LNCAP (cell line): ENCODE measurements at regions not wholly inside any gene's neighbourhood (a gene's known extent, or its start where the extent isn't known, plus 50 kb on each side); places are given as distances from the start of the nearest gene placed in this dataset.

ENCODE experiments used
- CTCF ChIP-seq: fragments of 450-650 bp; IDR thresholded peaks from 2 replicates; pipeline ENCODE4 v1.5.1; 2017; ENCODE audit warnings: mild to moderate bottlenecking

GRCh38 chr10:91006752-91007346, 86.0 kb upstream of the ANKRD1 start:
- TF ChIP-seq CTCF: no peak

DNA sequence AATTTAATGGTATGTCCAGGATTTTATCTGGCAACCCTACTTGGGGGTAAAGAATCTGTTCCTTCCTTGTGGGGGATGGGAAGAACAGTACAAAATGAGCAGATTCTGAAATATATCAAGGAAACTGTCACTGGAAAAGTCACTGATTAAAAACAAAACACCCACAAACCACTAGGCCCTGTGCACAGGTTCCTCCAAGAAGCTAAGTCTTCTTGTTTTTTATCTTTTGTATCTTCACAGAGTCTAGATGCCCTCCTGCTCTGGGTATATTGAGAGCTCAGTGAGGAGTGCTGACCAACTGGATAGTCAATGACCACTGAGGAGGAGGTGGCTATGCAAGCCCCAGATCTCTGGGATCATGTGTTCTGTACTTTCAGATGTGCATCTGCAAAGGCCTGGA, 86.8 kb upstream of the ANKRD1 start:
- no peak for TF ChIP-seq CTCF

GRCh38 chr10:91009121-91009520, 88.2 kb upstream of the ANKRD1 start:
- no peak for TF ChIP-seq CTCF

- TF ChIP-seq CTCF: no peak
These were observed 90.1 kb upstream of the ANKRD1 start for GRCh38 chr10:91010952-91011351.

- TF ChIP-seq CTCF: no peak
These were observed 91.6 kb upstream of the ANKRD1 start for GRCh38 chr10:91012502-91012901.

- no peak for TF ChIP-seq CTCF
These were observed 93.1 kb upstream of the ANKRD1 start for GRCh38 chr10:91013985-91014384.

- no peak for TF ChIP-seq CTCF
These were observed 96.3 kb upstream of the ANKRD1 start for GRCh38 chr10:91017198-91017597.

GRCh38 chr10:91021901-91022300, 101.0 kb upstream of the ANKRD1 start:
- TF ChIP-seq CTCF: no peak
